HT1080 (cell line): ENCODE measurements at regions not wholly inside any gene's neighbourhood (a gene's known extent, or its start where the extent isn't known, plus 50 kb on each side); places are given as distances from the start of the nearest gene placed in this dataset.
A peak's percentile ranks its signal among the peaks of the same experiment; 100 is the strongest.
"Not testable (repeated sequence)": the region's sequence is repeated elsewhere in the genome, so short reads cannot be mapped to it uniquely, and the experiment has no call there.

Experiments used
- DNase-seq: peaks from one replicate; pipeline ENCODE4 v3.0.0-alpha.2; 2015; ENCODE audit warnings: low read depth

DNA sequence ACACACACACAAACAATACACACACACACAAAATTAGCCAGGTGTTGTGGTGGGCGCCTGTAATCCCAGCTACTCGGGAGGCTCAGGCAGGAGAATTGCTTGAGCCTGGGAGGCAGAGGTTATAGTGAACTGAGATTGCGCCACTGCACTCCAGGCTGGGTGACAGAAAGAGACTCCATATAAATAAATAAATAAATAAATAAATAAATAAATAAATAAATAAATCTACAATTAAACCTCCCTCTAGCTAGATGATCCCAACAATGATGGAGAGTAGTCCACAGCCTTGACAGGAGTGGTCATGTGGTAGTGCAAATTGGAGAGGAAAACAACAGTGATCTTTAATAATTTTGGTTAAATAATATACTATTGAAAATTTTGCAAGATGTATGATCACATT is 1739.0 kb upstream of the C9orf72 start:
- DNase-seq = no peak

DNA sequence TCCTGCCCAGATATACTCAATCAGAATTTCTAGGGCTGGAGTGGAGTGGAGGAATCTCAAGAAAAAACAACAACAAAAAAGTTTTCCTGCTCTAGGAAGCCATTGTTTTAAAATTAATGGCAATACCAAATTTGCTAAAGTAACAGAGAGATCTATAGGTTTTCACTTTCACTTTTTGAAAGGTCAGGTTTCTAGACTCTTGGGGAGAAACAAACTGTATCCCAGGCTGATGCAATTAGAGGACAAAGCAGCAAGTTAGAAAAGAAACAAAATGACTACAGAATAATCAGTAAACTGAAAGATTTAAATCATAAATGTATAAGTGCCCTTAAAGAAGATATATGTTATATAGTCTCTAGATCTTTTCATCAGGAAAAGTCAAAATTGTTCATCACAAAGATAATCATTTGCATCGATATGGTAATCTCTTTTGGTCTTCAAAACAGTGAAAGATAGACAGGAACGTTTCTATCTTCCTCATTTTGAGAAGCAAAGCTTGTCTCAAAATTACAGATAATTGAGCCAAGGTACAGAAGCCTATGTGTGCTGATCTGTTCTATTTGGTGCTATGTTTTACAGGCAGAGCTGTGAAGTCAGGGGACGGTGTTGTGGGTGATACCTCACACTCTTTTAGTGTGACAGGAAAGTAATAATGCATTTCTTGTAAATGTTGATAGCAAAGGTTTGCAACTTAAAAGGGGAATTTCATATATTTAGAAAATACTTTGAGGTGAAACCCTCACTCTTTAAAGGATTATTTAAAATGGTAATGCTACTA is 1746.6 kb upstream of the C9orf72 start:
- DNase-seq = no peak

DNA sequence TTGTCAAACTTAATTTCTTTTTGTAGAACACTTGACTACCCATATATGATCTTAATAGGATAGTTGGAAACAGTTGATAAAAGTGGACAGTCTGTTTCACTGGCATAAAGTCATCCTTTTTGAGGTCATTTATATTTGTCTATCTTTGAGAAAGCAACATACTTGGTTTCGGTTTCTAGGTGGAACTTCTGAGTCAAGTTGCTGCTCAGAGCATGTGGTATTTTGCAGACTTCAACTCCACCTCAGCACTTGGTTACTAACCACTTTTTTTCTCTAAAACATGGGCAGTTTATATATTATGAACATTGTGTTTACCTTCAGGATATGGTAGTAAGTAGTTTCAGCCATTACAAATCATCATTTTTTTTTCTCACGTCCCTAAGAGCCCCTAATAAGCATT is 1749.0 kb upstream of the C9orf72 start:
- no peak for DNase-seq

DNA sequence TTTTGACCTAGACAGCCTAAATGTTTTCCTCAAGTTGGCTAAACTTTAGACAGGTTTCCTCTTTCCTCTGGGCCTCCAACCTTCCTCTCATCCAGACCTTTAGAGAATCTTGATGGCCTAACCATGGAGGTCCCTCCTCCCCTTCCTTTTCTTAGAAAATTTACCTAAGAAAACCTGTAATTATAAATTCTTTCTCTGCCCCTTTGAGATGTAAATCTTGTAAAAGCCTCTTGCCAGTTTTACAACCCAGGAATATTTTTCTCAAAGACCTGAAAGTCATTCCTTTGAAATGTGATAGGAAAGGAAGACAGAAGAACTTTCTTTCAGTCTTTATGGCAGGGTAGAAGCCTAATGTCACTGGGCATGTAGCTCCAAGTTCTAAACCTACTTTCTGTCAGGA is 1752.6 kb upstream of the C9orf72 start:
- no peak for DNase-seq

DNA sequence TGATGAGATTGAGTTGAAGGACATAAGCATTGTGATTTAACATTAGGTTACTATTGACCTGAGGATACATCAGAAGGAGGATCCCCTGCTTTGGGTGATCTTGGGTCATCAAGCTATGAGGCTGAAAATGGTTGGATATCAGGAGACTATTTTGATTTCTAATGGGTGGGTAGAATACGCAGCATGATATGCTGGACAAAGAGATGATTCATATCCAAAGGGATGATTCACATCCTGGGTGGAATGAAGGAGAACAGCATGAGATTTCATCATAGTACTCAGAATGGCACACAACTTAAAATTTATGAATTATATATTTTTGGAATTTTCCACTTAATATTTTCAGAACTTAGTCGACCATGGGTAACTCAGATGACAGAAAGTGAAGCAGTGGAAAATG is 1759.5 kb upstream of the C9orf72 start:
- DNase-seq = peak; percentile 64

DNA sequence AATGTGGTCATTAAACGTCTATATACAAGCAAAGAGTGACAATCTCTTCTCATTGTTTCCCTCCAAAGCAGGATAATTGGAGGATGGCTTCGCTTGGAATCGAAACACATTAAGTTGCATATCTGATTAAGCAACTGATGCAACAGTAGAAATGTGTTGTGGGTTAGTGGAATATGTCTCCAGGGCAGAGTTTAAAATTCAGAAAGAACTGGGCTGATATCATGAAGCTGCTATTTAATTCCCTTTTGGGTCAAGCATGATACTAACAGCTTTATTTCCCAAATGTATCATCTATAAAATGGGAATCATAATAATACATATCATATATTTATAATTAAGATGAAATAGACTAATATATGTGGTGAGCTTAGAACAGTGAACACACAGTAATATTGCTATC is 1763.0 kb upstream of the C9orf72 start:
- DNase-seq = no peak

DNA sequence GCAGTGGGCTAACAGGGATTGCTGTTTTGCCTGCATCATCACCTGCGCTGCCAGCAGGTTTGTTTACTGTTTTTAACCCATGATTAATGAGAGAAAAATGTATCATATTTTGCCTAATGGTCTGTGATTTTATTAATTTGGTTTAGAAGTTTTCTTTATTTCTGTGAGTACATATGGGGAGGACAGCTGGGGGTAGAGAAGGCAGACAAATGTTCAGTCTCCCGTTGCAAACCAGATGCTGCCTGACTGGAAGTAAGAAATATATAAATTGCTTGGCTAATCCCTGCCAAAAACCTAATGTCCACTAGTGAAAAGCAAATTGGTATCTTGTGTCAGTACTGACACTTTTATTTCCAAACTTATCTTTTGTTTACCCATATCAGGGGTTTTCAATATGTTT is 1766.1 kb upstream of the C9orf72 start:
- DNase-seq = no peak

DNA sequence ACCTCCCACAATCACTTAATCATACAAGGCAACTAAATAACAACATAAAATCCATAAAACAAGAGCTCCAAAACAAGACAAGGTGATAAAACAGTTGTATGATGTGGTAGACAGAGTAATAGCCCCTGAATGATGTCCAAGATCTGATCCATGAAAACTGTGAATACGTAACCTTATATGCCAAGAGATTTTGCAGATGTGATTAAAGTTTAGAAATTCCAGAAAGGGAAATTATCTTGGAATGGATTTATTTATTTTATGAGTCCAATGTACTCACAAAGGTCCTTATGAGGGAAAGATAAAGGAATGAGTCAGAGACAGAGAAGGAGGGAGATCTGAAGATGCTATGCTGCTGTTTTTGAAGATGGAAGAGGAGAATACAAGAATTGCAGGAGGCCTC is 1775.7 kb upstream of the C9orf72 start:
- DNase-seq = peak; percentile 46

DNA sequence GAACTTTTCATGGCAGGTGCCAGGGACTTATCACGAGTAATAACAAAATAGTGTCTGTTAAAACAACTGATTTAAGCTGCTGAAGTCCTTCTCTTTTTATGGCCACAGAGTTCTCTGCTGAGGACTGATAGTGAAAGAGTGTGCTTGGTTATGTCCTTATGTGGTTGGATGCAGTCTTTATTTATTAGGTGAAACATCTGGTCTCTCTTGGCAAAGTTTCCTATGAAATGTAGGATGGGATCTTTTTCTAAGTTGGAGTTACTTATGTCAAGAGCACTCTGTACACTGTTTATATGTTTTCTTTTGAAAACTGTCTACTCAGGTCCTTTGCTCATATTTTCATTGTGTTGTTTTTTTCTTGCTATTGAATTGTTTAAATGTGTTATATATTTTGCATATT is 1816.1 kb upstream of the C9orf72 start:
- DNase-seq = no peak

DNA sequence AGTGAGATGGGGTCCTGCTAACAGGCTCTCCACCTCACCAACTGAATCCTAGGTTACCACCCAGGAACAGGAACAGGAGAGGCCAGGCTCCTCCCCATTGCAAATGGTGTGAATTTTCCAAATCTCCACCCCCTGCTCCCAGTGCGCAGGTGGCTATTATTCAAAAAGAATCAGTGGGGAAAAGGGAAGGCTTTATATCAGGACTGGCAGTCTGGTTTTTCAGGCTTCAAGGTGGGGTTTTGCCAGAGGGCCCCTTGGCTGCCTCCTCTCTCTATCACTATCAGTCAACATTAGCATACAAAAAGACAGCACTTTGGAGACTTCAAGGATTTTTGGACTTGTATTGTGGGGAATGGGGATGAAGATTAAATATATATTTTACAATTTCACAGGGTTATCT is 1817.6 kb upstream of the C9orf72 start:
- no peak for DNase-seq

DNA sequence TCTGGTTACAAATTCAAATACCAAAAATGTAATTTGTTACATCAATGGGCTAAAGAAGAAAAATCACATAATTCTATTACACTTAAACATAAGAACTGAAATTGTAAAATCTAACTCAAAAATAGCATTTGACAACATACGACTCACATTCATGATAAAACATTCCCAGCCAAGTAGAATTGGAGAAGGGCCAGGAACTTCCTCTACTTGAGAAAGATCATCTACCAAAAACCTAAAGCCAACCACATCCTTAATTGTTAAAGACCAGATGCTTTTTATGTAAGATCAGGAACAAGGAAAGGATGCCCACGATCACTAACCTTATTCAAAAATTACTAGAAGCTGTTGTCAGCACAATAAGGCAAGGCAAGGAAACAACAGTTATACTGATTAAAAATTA is 1819.8 kb upstream of the C9orf72 start:
- DNase-seq = peak; percentile 68

DNA sequence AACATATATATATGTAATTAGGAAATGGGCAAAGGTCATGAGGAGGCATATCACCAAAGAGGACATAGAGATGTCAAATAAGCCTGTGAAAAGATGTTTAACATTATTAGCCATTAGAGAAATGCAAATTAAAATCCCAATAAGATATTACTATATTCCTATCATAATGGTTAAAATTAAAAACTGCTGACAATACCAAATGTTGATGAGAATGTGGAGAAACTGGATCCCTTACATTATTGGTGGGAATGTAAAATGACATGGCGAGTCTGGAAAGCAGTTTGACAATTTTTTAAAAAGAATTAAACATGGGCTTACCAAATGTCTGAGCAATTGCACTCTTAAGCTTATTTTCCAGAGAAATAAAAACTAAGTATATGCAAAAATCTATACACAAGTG is 1821.6 kb upstream of the C9orf72 start:
- no peak for DNase-seq

DNA sequence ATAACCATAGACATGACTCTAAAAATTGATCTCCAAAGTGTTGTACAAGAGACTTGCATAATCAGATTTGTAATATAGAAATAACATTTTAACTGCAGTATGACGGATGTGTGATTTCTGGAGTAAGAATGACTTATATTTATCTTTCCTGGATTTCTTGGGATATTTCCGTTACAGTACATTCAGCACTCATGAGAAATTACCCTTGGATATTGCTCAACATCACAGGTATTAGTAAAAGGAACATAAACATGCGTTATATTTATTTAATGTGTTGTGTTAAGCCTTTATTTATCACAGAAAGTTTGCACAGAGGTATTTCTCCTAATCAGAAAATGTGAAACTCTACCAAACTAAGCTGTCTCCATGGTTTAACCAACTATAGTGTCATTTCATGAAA is 1823.9 kb upstream of the C9orf72 start:
- DNase-seq = peak; percentile 5

DNA sequence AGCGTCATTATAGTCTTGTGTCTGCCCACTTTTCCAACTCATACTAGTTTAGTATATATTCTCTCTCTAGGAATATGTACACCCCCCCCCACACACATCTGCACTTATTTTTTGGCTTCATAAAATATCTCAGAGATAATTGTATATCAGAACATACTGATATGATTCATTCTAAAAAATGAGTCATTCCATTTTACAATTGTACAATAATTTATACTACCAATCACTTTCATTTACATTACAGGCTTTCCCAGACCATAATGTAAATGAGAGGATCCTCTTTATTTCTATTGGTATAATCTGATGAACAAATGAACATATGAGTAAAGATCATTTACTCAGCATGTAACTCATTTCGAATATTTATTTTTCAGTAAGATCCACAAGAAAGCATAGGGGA is 1842.9 kb upstream of the C9orf72 start:
- DNase-seq = no peak

DNA sequence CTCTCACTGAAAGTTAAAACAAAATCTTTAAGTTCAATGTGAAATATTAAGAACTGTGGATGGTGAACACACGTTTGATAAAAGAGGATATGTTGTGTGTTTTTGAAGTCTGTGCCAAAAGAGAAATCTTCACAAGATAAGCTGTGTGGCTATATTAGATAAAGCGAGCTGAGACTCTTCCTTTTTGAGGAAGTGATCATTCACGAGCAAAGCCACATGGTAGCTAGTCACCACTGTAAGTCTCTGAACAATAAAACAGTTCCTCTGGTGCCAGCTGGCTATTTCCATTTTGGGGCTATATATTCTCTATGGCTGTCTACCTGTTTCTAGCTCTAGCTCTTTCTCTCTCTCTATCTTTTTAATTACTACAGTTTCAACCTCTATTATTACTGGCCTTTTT is 1849.2 kb upstream of the C9orf72 start:
- DNase-seq = no peak

DNA sequence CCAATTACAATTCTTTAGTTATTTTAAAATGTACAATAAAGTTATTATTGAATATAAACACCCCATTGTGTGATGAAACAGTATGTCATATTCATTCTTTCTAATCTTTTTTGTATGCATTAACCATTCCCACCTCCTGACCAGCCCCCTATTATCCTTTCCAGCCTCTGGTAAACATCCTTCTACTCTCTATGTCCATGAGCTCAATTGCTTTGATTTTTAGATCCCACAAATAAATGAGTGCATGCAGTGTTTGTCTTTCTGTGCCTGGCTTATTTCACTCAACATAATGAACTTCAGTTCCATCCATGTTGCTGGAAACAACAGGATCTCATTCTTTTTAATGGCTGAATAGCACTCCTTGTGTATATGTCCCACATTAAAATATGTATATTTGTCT is 1858.9 kb upstream of the C9orf72 start:
- DNase-seq = no peak

DNA sequence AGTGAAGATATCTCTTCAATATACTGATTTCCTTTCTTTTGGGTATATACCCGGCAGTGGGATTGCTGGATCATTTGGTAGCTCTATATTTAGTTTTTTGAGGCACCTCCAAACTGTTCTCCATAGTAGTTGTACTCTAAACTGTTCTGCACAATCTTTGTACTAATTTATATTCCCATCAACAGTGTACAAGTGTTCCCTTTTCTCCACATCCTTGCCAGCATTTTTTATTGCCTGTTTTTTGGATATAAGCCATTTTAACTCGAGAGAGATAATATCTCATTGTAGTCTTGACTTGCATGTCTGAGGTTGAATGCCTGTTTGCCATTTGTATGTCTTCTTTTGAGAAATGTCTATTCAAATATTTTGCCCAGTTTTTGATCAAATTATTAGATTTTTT is 1859.4 kb upstream of the C9orf72 start:
- DNase-seq = not testable (repeated sequence)

DNA sequence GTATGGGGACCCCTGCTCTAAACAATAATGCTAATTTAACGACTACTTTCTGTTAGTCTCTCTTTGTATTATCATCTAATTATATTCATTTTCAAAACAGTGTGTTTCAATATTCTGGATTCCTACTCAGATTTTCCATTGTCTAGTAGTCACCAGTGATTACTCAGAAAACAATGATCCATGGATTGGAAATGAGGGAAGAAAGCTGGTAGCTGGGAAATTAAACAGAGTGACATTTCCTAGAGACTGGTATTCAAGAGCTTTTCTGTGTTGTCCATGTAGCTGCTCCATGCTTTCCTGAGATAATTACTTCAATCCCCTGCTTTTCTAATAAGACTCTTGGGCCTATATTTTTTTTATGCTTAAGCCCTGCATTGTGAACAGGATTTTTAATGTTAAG is 1862.1 kb upstream of the C9orf72 start:
- no peak for DNase-seq

DNA sequence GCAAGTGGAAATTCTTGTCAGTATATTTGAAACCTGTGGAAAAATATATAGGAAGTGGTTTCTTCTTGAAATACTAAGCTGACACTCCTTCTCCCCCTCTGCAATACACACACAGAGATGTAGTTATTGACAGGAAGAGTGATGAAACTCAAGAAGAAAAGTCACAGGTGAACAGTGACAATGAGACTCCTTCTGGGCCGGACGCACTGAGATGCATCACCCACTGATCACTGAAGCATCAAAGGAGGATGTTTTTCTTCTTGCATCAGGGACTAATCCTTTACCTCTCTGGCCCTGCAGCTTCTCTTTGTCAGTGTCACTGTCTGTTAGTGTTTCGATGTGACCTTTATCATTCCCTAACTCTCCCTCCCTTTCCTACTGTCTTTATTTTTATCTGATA is 1864.2 kb upstream of the C9orf72 start:
- DNase-seq = peak; percentile 12

DNA sequence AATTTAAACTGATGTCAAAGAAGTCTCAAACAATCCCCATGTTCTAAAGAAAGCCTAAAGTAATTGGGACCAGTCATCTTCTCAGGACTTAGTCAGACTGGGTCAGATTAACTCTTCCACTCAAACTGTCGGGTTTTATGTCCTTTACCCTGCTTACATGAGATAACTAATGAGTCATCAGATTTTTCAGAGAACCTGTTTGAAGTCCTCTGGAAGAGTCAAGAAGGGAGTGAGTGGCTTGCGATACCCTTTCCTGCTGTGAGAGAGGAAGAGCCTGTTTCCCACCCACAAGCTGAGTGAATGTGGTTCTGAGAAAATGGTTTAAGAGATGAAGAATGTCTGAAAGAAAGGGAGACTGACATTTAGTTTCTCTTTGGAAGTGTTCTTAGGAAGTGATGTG is 1866.7 kb upstream of the C9orf72 start:
- DNase-seq = peak; percentile 90

DNA sequence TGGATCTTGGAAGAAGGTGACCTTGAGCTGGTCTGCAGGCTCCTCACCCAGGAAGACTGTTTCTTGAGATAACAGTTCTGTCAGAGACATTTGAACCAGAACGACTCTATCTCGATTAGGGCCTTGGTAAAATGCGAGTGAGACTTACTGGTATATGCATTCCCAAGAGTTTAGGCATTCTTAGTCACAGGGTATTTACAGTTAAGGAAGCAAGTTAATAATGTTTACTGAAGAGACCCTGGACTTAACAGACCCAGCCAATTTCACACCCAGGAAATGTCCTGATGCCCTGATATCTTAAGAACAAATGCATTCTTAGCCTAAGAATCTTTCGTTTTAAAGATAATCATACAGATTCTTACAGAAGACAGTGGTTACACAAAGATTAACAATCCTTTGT is 1867.2 kb upstream of the C9orf72 start:
- no peak for DNase-seq

DNA sequence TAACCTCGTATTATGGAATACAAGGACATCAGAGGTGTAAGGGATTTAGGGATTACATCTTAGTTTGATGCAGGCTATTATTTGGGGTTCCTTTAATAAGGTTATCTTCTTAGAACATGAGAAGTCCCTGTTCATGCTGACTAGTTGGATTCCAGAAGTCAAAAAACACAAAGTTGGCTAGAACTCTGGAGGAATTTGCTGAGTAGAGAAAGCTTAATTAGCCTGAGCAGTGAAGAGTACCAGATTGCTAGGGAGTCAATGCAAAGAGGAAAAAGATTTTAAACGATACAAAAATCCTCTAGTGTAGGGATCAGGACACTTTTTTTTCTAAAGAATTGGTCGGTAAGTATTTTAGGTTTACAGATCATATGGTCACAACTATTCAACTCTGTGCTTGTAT is 1872.5 kb upstream of the C9orf72 start:
- DNase-seq = no peak

DNA sequence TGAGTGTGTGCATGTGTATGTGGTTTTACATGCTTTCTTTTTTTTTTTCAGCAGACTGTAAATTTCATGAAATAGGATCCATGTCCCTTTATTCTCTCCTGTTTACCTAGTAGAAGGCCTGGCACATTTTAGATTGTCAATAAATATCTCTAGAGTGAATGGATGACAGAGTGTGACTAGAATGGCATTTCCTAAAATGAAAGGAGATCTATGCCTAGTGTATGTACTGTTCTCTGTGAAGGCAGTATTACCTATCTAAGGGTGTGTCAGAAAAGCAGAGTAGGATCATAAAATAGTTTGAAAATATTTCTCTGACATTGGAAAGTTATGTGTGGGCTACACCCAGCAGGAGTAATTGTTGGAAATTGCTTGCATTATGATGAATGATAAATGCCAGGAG is 1876.0 kb upstream of the C9orf72 start:
- no peak for DNase-seq

DNA sequence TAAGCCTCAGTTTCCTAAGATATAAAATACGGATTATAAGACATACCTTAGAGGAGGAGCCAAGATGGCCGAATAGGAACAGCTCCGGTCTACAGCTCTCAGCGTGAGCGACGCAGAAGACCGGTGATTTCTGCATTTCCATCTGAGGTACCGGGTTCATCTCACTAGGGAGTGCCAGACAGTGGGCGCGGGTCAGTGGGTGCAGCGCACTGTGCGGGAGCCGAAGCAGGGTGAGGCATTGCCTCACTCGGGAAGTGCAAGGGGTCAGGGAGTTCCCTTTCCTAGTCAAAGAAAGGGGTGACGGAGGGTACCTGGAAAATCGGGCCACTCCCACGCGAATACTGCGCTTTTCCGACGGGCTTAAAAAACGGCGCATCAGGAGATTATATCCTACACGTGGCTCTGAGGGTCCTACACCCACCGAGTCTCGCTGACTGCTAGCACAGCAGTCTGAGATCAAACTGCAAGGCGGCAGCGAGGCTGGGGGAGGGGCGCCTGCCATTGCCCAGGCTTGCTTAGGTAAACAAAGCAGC is 1877.1 kb upstream of the C9orf72 start:
- not testable (repeated sequence) for DNase-seq
